Stimulated activated CD4-positive, alpha-beta T cell treated with anti-CD3 and anti-CD28 coated beads, Interleukin-1b, Interleukin-23, amount 100 ng/mL, for 4 hours (primary cell): ENCODE measurements at regions not wholly inside any gene's neighbourhood (a gene's known extent, or its start where the extent isn't known, plus 50 kb on each side); places are given as distances from the start of the nearest gene placed in this dataset.

ENCODE experiments used
- DNase-seq, 2 donors: peaks; one replicate each; pipeline ENCODE4 v3.0.0-alpha.2; 2020; ENCODE audit warnings: low read depth in 2 of 2

GRCh38 chr9:131809941-131810344, 70.1 kb upstream of the RAPGEF1 start:
- DNase-seq = no peak

- no peak for DNase-seq
Measured at GRCh38 chr9:131808291-131808690, 68.4 kb upstream of the RAPGEF1 start.

GRCh38 chr9:131807144-131807983, 67.5 kb upstream of the RAPGEF1 start:
- DNase-seq = no peak

- DNase-seq = no peak
Measured at GRCh38 chr9:131805803-131806202, 65.9 kb upstream of the RAPGEF1 start.

- DNase-seq = no peak
Measured at GRCh38 chr9:131804826-131805225, 65.0 kb upstream of the RAPGEF1 start.

GRCh38 chr9:131803758-131804411, 64.0 kb upstream of the RAPGEF1 start:
- DNase-seq = no peak

- DNase-seq = no peak
Measured at GRCh38 chr9:131801810-131802209, 61.9 kb upstream of the RAPGEF1 start.

- DNase-seq = no peak
Measured at GRCh38 chr9:131800843-131801242, 61.0 kb upstream of the RAPGEF1 start.

GRCh38 chr9:131800366-131800765, 60.5 kb upstream of the RAPGEF1 start:
- no peak for DNase-seq

- DNase-seq = peak; percentile 15 to 55
Measured at GRCh38 chr9:131799177-131799823, 59.4 kb upstream of the RAPGEF1 start.

- no peak for DNase-seq
Measured at GRCh38 chr9:131798246-131798645, 58.4 kb upstream of the RAPGEF1 start.

GRCh38 chr9:131794393-131794792, 54.5 kb upstream of the RAPGEF1 start:
- no peak for DNase-seq

- DNase-seq = no peak
Measured at GRCh38 chr9:131791542-131792254, 51.8 kb upstream of the RAPGEF1 start.
